H9 (cell line): ENCODE measurements at regions not wholly inside any gene's neighbourhood (a gene's known extent, or its start where the extent isn't known, plus 50 kb on each side); places are given as distances from the start of the nearest gene placed in this dataset.

ENCODE experiments used
- DNase-seq: peaks from one replicate; pipeline ENCODE4 v3.0.0-alpha.2; 2017
- H2AFZ ChIP-seq: one replicate; pipeline ENCODE4 v1.6.1; 2013; ENCODE audit warnings: mild to moderate bottlenecking, low read length, control low read depth, moderate library complexity
- H2AK5ac ChIP-seq: 2 replicates; pipeline ENCODE4 v1.6.1; 2013; ENCODE audit warnings: low read length, control low read depth, mixed read lengths; ENCODE audit not compliant: insufficient read length
- H2BK120ac ChIP-seq: one replicate; pipeline ENCODE4 v1.6.1; 2013; ENCODE audit warnings: low read depth, mild to moderate bottlenecking, low read length, control low read depth, inconsistent platforms; ENCODE audit not compliant: poor library complexity, severe bottlenecking
- H2BK12ac ChIP-seq: 2 replicates; pipeline ENCODE4 v1.6.1; 2013; ENCODE audit warnings: low read length, control low read depth, mixed read lengths, low read depth; ENCODE audit not compliant: insufficient read length
- H2BK15ac ChIP-seq: 2 replicates; pipeline ENCODE4 v1.6.1; 2013; ENCODE audit warnings: low read depth, low read length, control low read depth
- H2BK20ac ChIP-seq: one replicate; pipeline ENCODE4 v1.6.1; 2013; ENCODE audit warnings: low read depth, mild to moderate bottlenecking, low read length, control low read depth, inconsistent platforms; ENCODE audit not compliant: poor library complexity, severe bottlenecking
- H2BK5ac ChIP-seq: 2 replicates; pipeline ENCODE4 v1.6.1; 2013; ENCODE audit warnings: low read length, control low read depth, mixed read lengths; ENCODE audit not compliant: insufficient read length
- H3K14ac ChIP-seq: 2 replicates; pipeline ENCODE4 v1.6.1; 2013; ENCODE audit warnings: low read length, control low read depth; ENCODE audit not compliant: insufficient read depth
- H3K18ac ChIP-seq: 2 replicates; pipeline ENCODE4 v1.6.1; 2013; ENCODE audit warnings: low read depth, mild to moderate bottlenecking, mixed read lengths, low read length, control low read depth; ENCODE audit not compliant: insufficient read length
- H3K23ac ChIP-seq: 2 replicates; pipeline ENCODE4 v1.6.1; 2013; ENCODE audit warnings: low read length, control low read depth, mixed read lengths, low read depth; ENCODE audit not compliant: insufficient read length
- H3K23me2 ChIP-seq: 2 replicates; pipeline ENCODE4 v1.6.1; 2013; ENCODE audit warnings: low read depth, mild to moderate bottlenecking, mixed read lengths, low read length, control low read depth; ENCODE audit not compliant: insufficient read length, poor library complexity, severe bottlenecking
- H3K27ac ChIP-seq: 2 replicates; pipeline ENCODE4 v1.5.1; 2013; ENCODE audit warnings: low read length, control low read depth, mixed read lengths, low read depth; ENCODE audit not compliant: insufficient read length
- H3K27me3 ChIP-seq: 2 replicates; pipeline ENCODE4 v1.6.1; 2013; ENCODE audit warnings: low read length, control low read depth, inconsistent platforms; ENCODE audit not compliant: insufficient read depth
- H3K4ac ChIP-seq: 2 replicates; pipeline ENCODE4 v1.6.1; 2013; ENCODE audit warnings: low read depth, mild to moderate bottlenecking, control low read depth, inconsistent platforms, low read length, moderate library complexity
- H3K4me1 ChIP-seq: 2 replicates; pipeline ENCODE4 v1.6.1; 2013; ENCODE audit warnings: low read length, control low read depth, inconsistent platforms; ENCODE audit not compliant: insufficient read depth
- H3K4me2 ChIP-seq: 2 replicates; pipeline ENCODE4 v1.6.1; 2013; ENCODE audit warnings: low read length, control low read depth, mixed read lengths; ENCODE audit not compliant: insufficient read length, insufficient read depth
- H3K56ac ChIP-seq: 2 replicates; pipeline ENCODE4 v1.6.1; 2013; ENCODE audit warnings: low read depth, mild to moderate bottlenecking, mixed read lengths, low read length, control low read depth; ENCODE audit not compliant: insufficient read length
- H3K79me1 ChIP-seq: 2 replicates; pipeline ENCODE4 v1.6.1; 2013; ENCODE audit warnings: low read depth, mild to moderate bottlenecking, moderate library complexity, low read length, control low read depth, inconsistent platforms; ENCODE audit not compliant: insufficient read depth, poor library complexity, severe bottlenecking
- H3K79me2 ChIP-seq: 2 replicates; pipeline ENCODE4 v1.6.1; 2013; ENCODE audit warnings: low read length, control low read depth, inconsistent platforms; ENCODE audit not compliant: insufficient read depth
- H3K9ac ChIP-seq: 2 replicates; pipeline ENCODE4 v1.6.1; 2013; ENCODE audit warnings: low read length, control low read depth, mixed read lengths; ENCODE audit not compliant: insufficient read length; ENCODE audit errors: extremely low read depth
- H3K9me3 ChIP-seq: one replicate; pipeline ENCODE4 v1.6.1; 2013; ENCODE audit warnings: low read depth, low read length, inconsistent platforms; ENCODE audit not compliant: control insufficient read depth
- H3T11ph ChIP-seq: one replicate; pipeline ENCODE4 v1.6.1; 2013; ENCODE audit warnings: mild to moderate bottlenecking, low read length, control low read depth, inconsistent platforms
- H4K20me1 ChIP-seq: one replicate; pipeline ENCODE4 v1.6.1; 2013; ENCODE audit not compliant: control insufficient read depth, insufficient read length, insufficient read depth
- H4K5ac ChIP-seq: 2 replicates; pipeline ENCODE4 v1.6.1; 2013; ENCODE audit warnings: low read depth, mild to moderate bottlenecking, mixed read lengths, low read length, control low read depth; ENCODE audit not compliant: insufficient read length
- H4K8ac ChIP-seq: replicated peaks from 2 replicates; pipeline ENCODE4 v1.6.1; 2013; ENCODE audit warnings: low read length, control low read depth, mixed read lengths, low read depth; ENCODE audit not compliant: insufficient read length
- H4K91ac ChIP-seq: 2 replicates; pipeline ENCODE4 v1.6.1; 2013; ENCODE audit warnings: low read depth, mild to moderate bottlenecking, moderate library complexity, mixed read lengths, low read length, control low read depth; ENCODE audit not compliant: insufficient read length
- H3K27ac Mint-ChIP-seq, 3 experiments: 2 replicates in 2 of 3; 3 replicates in 1 of 3; pipeline ENCODE4 v1.8.0; 2020 to 2021; ENCODE audit warnings: mixed read lengths in 3 of 3, mild to moderate bottlenecking in 1 of 3, moderate library complexity in 1 of 3
- H3K27me3 Mint-ChIP-seq: 2 replicates; pipeline ENCODE4 v1.8.0; 2021; ENCODE audit warnings: low read depth, mild to moderate bottlenecking, moderate library complexity, mixed read lengths
- H3K36me3 Mint-ChIP-seq, 3 experiments: 2 replicates in 2 of 3; 3 replicates in 1 of 3; pipeline ENCODE4 v1.8.0; 2020 to 2021; ENCODE audit warnings: low read depth in 3 of 3, mixed read lengths in 3 of 3; ENCODE audit not compliant: insufficient read depth in 1 of 3
- H3K4me1 Mint-ChIP-seq, 2 experiments: 2 replicates each; pipeline ENCODE4 v1.8.0; 2020; ENCODE audit warnings: mixed read lengths in 2 of 2
- H3K4me3 Mint-ChIP-seq, 2 experiments: 2 replicates in 1 of 2; 3 replicates in 1 of 2; pipeline ENCODE4 v1.8.0; 2020 to 2021; ENCODE audit warnings: mild to moderate bottlenecking in 2 of 2, mixed read lengths in 2 of 2, moderate library complexity in 1 of 2
- H3K9me3 Mint-ChIP-seq, 2 experiments: 2 replicates in 1 of 2; 3 replicates in 1 of 2; pipeline ENCODE4 v1.8.0; 2020; ENCODE audit warnings: mild to moderate bottlenecking in 2 of 2, mixed read lengths in 2 of 2, moderate library complexity in 1 of 2
- WGBS: extraction: QIAGEN DNeasy Blood & Tissue Kit; methylation state at CpG from one replicate; pipeline ENCODE4 v1.1.7; 2013; ENCODE audit warnings: missing lambda C conversion rate, low lambda C conversion rate, mixed read lengths; ENCODE audit not compliant: insufficient read length; ENCODE audit errors: extremely low coverage; 5-methylcytosine and 5-hydroxymethylcytosine counted together
- TF ChIP-seq, protein P1 (sequence below): fragments of 200-600 bp; sonication (generic); conservative IDR thresholded peaks from 3 replicates; pipeline ENCODE4 v1.8.0; 2021; ENCODE audit warnings: antibody characterized with exemption, mild to moderate bottlenecking

DNA sequence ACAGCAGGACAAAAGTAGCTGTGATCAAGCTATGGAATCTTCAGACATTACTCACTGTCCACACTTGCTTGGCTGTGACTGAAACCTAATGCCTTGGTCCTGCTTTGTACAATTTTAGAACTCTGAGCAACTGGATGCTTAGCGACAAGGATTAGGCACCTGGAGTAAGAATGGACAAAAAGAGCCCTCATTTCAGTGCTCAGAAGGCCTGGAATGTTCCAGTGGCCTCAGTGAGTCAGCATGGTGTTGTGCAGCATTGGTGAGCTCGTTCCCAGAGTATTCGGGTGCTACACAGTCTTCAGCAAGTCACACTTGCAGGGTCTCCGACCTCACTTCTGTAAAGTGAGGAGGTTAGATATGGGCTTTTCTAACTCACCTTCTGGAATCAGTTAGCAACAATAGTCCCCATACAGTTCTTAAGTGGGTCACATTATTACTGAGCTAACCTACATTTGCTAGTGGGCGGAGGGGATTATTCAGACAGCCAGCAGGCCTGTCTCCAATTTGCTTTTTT is 108.0 kb upstream of the MDM1 start:
- no peak overlapping the region for H3K56ac ChIP-seq
- no peak overlapping the region for H3K18ac ChIP-seq

More for the DNA sequence above, 108.0 kb upstream of the MDM1 start:
- no peak overlapping the region for H4K91ac ChIP-seq
- no peak overlapping the region for H4K5ac ChIP-seq
- peaks cover 24 to 27% of the 10 kb centered on the region in 2 experiments for H3K9me3 Mint-ChIP-seq
- no peak overlapping the region for H2BK5ac ChIP-seq
- H3T11ph ChIP-seq: no peak overlapping the region
- no peak overlapping the region for H2AFZ ChIP-seq
- H2AK5ac ChIP-seq: no peak overlapping the region
- H3K23me2 ChIP-seq: no peaks in the 10 kb centered on the region
- no peak overlapping the region for H3K14ac ChIP-seq
- H3K4me2 ChIP-seq: no peak overlapping the region
- H4K20me1 ChIP-seq: no peaks in the 10 kb centered on the region
- H3K27ac ChIP-seq: no peak overlapping the region
- H2BK120ac ChIP-seq: no peak overlapping the region
- H2BK12ac ChIP-seq: no peak overlapping the region
- DNase-seq: no peak
- H3K27me3 Mint-ChIP-seq: no peaks in the 10 kb centered on the region
- no peak overlapping the region for H2BK20ac ChIP-seq
- H2BK15ac ChIP-seq: no peak overlapping the region
- peaks cover 10 to 24% (median 15%) of the 10 kb centered on the region in 3 experiments for H3K36me3 Mint-ChIP-seq
- H3K27me3 ChIP-seq: no peaks in the 10 kb centered on the region
- H3K79me2 ChIP-seq: no peaks in the 10 kb centered on the region
- no peak overlapping the region for H3K4me3 Mint-ChIP-seq
- no peak overlapping the region for H3K9ac ChIP-seq
- H4K8ac ChIP-seq: no peak overlapping the region
- no peaks in the 10 kb centered on the region for H3K9me3 ChIP-seq
- TF ChIP-seq, protein P1, sequence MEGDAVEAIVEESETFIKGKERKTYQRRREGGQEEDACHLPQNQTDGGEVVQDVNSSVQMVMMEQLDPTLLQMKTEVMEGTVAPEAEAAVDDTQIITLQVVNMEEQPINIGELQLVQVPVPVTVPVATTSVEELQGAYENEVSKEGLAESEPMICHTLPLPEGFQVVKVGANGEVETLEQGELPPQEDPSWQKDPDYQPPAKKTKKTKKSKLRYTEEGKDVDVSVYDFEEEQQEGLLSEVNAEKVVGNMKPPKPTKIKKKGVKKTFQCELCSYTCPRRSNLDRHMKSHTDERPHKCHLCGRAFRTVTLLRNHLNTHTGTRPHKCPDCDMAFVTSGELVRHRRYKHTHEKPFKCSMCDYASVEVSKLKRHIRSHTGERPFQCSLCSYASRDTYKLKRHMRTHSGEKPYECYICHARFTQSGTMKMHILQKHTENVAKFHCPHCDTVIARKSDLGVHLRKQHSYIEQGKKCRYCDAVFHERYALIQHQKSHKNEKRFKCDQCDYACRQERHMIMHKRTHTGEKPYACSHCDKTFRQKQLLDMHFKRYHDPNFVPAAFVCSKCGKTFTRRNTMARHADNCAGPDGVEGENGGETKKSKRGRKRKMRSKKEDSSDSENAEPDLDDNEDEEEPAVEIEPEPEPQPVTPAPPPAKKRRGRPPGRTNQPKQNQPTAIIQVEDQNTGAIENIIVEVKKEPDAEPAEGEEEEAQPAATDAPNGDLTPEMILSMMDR: no peak
- H3K23ac ChIP-seq: no peak overlapping the region
- H3K79me1 ChIP-seq: no peaks in the 10 kb centered on the region
- no peak overlapping the region for H3K4ac ChIP-seq
- WGBS: no CpG with 5 or more reads among the region's 5 CpGs
- no peak overlapping the region for H3K27ac Mint-ChIP-seq
- no peaks in the 10 kb centered on the region for H3K4me1 ChIP-seq
- H3K4me1 Mint-ChIP-seq: peaks cover 16 to 20% of the 10 kb centered on the region in 2 experiments
